HCT116 (cell line): ENCODE measurements at regions not wholly inside any gene's neighbourhood (a gene's known extent, or its start where the extent isn't known, plus 50 kb on each side); places are given as distances from the start of the nearest gene placed in this dataset.

Experiments
- CEBPB ChIP-seq: IDR thresholded peaks from 2 replicates; pipeline ENCODE4 v1.6.1; 2012; ENCODE audit warnings: low read depth
- EZH2 ChIP-seq: fragments of 200-600 bp; sonication (generic); IDR thresholded peaks from 2 replicates; pipeline ENCODE4 v1.6.1; 2017; ENCODE audit warnings: antibody characterized with exemption, mixed run types
- EZH2phosphoT487 ChIP-seq: fragments of 200-600 bp; IDR thresholded peaks from 2 replicates; pipeline ENCODE4 v1.6.1; 2018; ENCODE audit warnings: antibody characterized with exemption, borderline replicate concordance
- FOSL1 ChIP-seq: IDR thresholded peaks from 2 replicates; pipeline ENCODE4 v1.6.1; 2012; ENCODE audit warnings: low read depth
- POLR2A ChIP-seq: IDR thresholded peaks from 2 replicates; pipeline ENCODE4 v1.7.0; 2011; ENCODE audit warnings: borderline replicate concordance; ENCODE audit not compliant: insufficient read depth, insufficient read length; ENCODE audit errors: extremely low read depth
- POLR2AphosphoS5 ChIP-seq: IDR thresholded peaks from 2 replicates; pipeline ENCODE4 v1.6.1; 2011; ENCODE audit warnings: mild to moderate bottlenecking, low read depth, low read length, moderate library complexity
- SRF ChIP-seq: IDR thresholded peaks from 2 replicates; pipeline ENCODE4 v1.6.1; 2012; ENCODE audit warnings: low read depth
- TF ChIP-seq, protein P1 (sequence below), 3 experiments: fragments of 200-600 bp in 1 of 3; sonication (generic) in 1 of 3; IDR thresholded peaks in 2 of 3; conservative IDR thresholded peaks in 1 of 3; 2 replicates each; pipeline ENCODE4 v1.5.1; 2012 to 2017; ENCODE audit warnings: low read depth in 2 of 3, low read length in 2 of 3, antibody characterized with exemption in 1 of 3, borderline replicate concordance in 1 of 3, control low read depth in 1 of 3, mild to moderate bottlenecking in 1 of 3, mixed read lengths in 1 of 3, mixed run types in 1 of 3, moderate library complexity in 1 of 3; ENCODE audit not compliant: insufficient read depth in 1 of 3
- TF ChIP-seq, protein P2 (sequence below): IDR thresholded peaks from 2 replicates; pipeline ENCODE4 v1.6.1; 2012; ENCODE audit warnings: low read depth
- TF ChIP-seq, protein P3 (sequence below): IDR thresholded peaks from 2 replicates; pipeline ENCODE4 v1.6.1; 2012
- TF ChIP-seq, protein P4 (sequence below): IDR thresholded peaks from 2 replicates; pipeline ENCODE4 v1.6.1; 2012

DNA sequence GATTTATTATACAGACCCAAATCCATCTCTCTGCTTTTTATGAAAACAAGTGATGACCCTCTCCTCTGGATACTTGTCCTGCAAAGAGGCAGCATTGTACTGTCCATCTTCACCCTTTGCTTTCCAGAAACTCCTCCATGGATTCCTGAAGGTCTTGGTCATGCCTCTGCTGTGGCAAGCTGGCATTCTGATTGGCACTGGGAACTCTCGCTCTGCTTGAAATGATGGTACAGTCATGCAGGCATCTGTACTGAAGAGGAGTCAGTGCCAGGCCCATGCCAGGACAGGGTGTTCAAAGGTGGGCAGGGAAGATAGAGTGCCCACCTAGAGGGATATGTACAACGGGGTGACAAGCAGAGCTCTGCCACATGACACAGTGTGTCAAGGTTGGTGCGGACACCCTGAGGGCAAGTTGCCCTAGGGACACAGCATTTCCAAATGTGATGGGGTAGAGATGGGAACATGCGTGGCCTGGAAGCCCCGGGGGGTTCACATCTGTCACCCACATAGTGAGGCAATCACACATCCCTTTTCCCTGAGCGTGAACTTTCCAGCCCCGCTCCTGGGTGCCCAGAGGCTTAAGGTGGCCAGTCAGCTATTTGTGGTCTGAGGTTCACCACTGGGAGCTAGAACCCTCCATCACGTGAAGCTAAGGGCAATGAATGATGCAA is 235.7 kb upstream of the TCERG1L start:
- no peak for TF ChIP-seq EZH2
- TF ChIP-seq POLR2AphosphoS5: no peak
- TF ChIP-seq, protein P1, sequence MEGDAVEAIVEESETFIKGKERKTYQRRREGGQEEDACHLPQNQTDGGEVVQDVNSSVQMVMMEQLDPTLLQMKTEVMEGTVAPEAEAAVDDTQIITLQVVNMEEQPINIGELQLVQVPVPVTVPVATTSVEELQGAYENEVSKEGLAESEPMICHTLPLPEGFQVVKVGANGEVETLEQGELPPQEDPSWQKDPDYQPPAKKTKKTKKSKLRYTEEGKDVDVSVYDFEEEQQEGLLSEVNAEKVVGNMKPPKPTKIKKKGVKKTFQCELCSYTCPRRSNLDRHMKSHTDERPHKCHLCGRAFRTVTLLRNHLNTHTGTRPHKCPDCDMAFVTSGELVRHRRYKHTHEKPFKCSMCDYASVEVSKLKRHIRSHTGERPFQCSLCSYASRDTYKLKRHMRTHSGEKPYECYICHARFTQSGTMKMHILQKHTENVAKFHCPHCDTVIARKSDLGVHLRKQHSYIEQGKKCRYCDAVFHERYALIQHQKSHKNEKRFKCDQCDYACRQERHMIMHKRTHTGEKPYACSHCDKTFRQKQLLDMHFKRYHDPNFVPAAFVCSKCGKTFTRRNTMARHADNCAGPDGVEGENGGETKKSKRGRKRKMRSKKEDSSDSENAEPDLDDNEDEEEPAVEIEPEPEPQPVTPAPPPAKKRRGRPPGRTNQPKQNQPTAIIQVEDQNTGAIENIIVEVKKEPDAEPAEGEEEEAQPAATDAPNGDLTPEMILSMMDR (IDR thresholded peaks at IDR 0.05 in 2 of 3, conservative IDR thresholded peaks at IDR 0.05 in 1 of 3; ENCODE audit: borderline replicate concordance in 1 of 3, insufficient read depth in 1 of 3, low read depth in 2 of 3, low read length in 2 of 3): no peak
- TF ChIP-seq, protein P2, sequence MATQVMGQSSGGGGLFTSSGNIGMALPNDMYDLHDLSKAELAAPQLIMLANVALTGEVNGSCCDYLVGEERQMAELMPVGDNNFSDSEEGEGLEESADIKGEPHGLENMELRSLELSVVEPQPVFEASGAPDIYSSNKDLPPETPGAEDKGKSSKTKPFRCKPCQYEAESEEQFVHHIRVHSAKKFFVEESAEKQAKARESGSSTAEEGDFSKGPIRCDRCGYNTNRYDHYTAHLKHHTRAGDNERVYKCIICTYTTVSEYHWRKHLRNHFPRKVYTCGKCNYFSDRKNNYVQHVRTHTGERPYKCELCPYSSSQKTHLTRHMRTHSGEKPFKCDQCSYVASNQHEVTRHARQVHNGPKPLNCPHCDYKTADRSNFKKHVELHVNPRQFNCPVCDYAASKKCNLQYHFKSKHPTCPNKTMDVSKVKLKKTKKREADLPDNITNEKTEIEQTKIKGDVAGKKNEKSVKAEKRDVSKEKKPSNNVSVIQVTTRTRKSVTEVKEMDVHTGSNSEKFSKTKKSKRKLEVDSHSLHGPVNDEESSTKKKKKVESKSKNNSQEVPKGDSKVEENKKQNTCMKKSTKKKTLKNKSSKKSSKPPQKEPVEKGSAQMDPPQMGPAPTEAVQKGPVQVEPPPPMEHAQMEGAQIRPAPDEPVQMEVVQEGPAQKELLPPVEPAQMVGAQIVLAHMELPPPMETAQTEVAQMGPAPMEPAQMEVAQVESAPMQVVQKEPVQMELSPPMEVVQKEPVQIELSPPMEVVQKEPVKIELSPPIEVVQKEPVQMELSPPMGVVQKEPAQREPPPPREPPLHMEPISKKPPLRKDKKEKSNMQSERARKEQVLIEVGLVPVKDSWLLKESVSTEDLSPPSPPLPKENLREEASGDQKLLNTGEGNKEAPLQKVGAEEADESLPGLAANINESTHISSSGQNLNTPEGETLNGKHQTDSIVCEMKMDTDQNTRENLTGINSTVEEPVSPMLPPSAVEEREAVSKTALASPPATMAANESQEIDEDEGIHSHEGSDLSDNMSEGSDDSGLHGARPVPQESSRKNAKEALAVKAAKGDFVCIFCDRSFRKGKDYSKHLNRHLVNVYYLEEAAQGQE: no peak
- TF ChIP-seq, protein P3, sequence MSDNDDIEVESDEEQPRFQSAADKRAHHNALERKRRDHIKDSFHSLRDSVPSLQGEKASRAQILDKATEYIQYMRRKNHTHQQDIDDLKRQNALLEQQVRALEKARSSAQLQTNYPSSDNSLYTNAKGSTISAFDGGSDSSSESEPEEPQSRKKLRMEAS: no peak
- TF ChIP-seq POLR2A: no peak
- no peak for TF ChIP-seq FOSL1
- TF ChIP-seq EZH2phosphoT487: no peak
- no peak for TF ChIP-seq CEBPB
- TF ChIP-seq, protein P4, sequence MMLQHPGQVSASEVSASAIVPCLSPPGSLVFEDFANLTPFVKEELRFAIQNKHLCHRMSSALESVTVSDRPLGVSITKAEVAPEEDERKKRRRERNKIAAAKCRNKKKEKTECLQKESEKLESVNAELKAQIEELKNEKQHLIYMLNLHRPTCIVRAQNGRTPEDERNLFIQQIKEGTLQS: no peak
- no peak for TF ChIP-seq SRF
